ENCODE measurements at regions not wholly inside any gene's neighbourhood (a gene's known extent, or its start where the extent isn't known, plus 50 kb on each side); places are given as distances from the start of the nearest gene placed in this dataset.

DNA sequence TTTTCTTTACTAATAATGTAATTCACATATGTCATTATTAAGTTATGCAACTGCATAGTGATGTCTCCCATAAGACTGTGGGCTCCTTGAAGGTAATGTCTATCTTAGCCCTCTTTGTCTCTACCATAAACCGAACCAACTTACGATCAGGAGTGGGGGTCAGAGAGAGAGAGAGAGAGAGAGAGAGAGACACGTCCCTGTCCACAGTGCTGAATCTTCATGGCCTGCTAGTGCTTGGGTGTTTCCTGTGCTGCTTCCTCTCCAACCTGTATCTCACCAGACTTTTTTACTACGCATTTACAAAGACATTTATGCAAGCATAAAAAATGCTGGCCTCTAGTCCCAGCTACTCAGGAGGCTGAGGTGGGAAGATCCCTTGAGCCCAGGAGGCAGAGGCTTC is 52.2 kb upstream of the HAPSTR1 start:
- no peak for TF ChIP-seq CTCF (IDR thresholded peaks at IDR 0.05; ENCODE audit: low read depth, low read length, poor library complexity, severe bottlenecking)
- TF ChIP-seq EZH2phosphoT487 (IDR thresholded peaks at IDR 0.05; ENCODE audit: borderline replicate concordance, low read length) = no peak
